Hepatocyte (in vitro differentiated cells): ENCODE measurements at regions not wholly inside any gene's neighbourhood (a gene's known extent, or its start where the extent isn't known, plus 50 kb on each side); places are given as distances from the start of the nearest gene placed in this dataset.

Experiments used
- DNase-seq: peaks from one replicate; pipeline ENCODE4 v3.0.0-alpha.2; 2016; ENCODE audit warnings: low spot score
- H2AFZ ChIP-seq: fragments of 200-600 bp; sonication (generic); 2 replicates; pipeline ENCODE4 v1.6.0; 2016; ENCODE audit warnings: antibody characterized with exemption, mild to moderate bottlenecking
- H3K27ac ChIP-seq: fragments of 200-600 bp; sonication (generic); 2 replicates; pipeline ENCODE4 v1.5.1; 2016; ENCODE audit warnings: mild to moderate bottlenecking
- H3K27me3 ChIP-seq: fragments of 200-600 bp; sonication (generic); 2 replicates; pipeline ENCODE4 v1.6.1; 2016
- H3K36me3 ChIP-seq: fragments of 200-600 bp; sonication (generic); replicated peaks from 2 replicates; pipeline ENCODE4 v1.5.1; 2016; ENCODE audit warnings: low read depth; ENCODE audit not compliant: insufficient read depth
- H3K4me1 ChIP-seq: fragments of 200-600 bp; sonication (generic); 2 replicates; pipeline ENCODE4 v1.5.1; 2016; ENCODE audit warnings: mild to moderate bottlenecking, moderate library complexity; ENCODE audit not compliant: insufficient read depth
- H3K4me2 ChIP-seq: fragments of 200-600 bp; sonication (generic); 2 replicates; pipeline ENCODE4 v1.6.0; 2016
- H3K4me3 ChIP-seq: fragments of 200-600 bp; sonication (generic); 2 replicates; pipeline ENCODE4 v1.5.1; 2016; ENCODE audit warnings: mild to moderate bottlenecking
- H3K79me2 ChIP-seq: fragments of 200-600 bp; sonication (generic); 2 replicates; pipeline ENCODE4 v1.6.0; 2017; ENCODE audit warnings: mild to moderate bottlenecking
- H3K9me2 ChIP-seq: fragments of 200-600 bp; sonication (generic); replicated peaks from 2 replicates; pipeline ENCODE4 v1.6.0; 2017; ENCODE audit warnings: mild to moderate bottlenecking; ENCODE audit not compliant: insufficient read depth
- H3K9me3 ChIP-seq: fragments of 200-600 bp; sonication (generic); 2 replicates; pipeline ENCODE4 v1.5.1; 2016; ENCODE audit warnings: low read depth, mild to moderate bottlenecking
- H4K20me1 ChIP-seq: fragments of 200-600 bp; sonication (generic); 2 replicates; pipeline ENCODE4 v1.6.0; 2016; ENCODE audit warnings: mild to moderate bottlenecking; ENCODE audit not compliant: insufficient read depth, poor library complexity, severe bottlenecking
- CTCF ChIP-seq: fragments of 200-600 bp; sonication (generic); IDR thresholded peaks from 2 replicates; pipeline ENCODE4 v1.5.1; 2016; ENCODE audit warnings: antibody characterized with exemption, mild to moderate bottlenecking; ENCODE audit not compliant: poor library complexity
- EZH2 ChIP-seq: fragments of 200-600 bp; sonication (generic); IDR thresholded peaks from 2 replicates; pipeline ENCODE4 v1.6.1; 2016; ENCODE audit warnings: antibody characterized with exemption, mild to moderate bottlenecking, borderline replicate concordance
- EZH2phosphoT487 ChIP-seq: fragments of 200-600 bp; sonication (generic); IDR thresholded peaks from one replicate; pipeline ENCODE4 v1.6.1; 2018; ENCODE audit warnings: antibody characterized with exemption, mild to moderate bottlenecking, low read depth, moderate library complexity; ENCODE audit not compliant: unreplicated experiment, severe bottlenecking
- WGBS: methylation state at CpG from one replicate; pipeline ENCODE4 v1.1.6; 2016; ENCODE audit warnings: low lambda C conversion rate; ENCODE audit errors: missing lambda C conversion rate; 5-methylcytosine and 5-hydroxymethylcytosine counted together

GRCh38 chr11:42239188-42239587, 779.7 kb upstream of the LRRC4C start:
- Histone ChIP-seq H4K20me1 (no peaks in the 10 kb centered on the region), H3K27ac (no peak overlapping the region), H3K9me3 (no peaks in the 10 kb centered on the region), H3K79me2 (no peaks in the 10 kb centered on the region), H3K9me2 (no peaks in the 10 kb centered on the region), H3K36me3 (no peaks in the 10 kb centered on the region), H2AFZ (no peak overlapping the region), H3K4me3 (no peak overlapping the region), H3K4me1 (peaks cover 7% of the 10 kb centered on the region), H3K4me2 (no peak overlapping the region), H3K27me3 (no peaks in the 10 kb centered on the region)
- 55% methylated on average over 5 of the region's 5 CpGs for WGBS
- DNase-seq: peak; percentile 54
- no peak for TF ChIP-seq CTCF
- no peak for TF ChIP-seq EZH2phosphoT487

GRCh38 chr11:42243385-42243784, 783.9 kb upstream of the LRRC4C start:
- WGBS: 59% methylated on average over 2 of the region's 2 CpGs
- Histone ChIP-seq H3K9me3 (no peaks in the 10 kb centered on the region), H2AFZ (no peak overlapping the region), H4K20me1 (no peaks in the 10 kb centered on the region), H3K4me3 (no peak overlapping the region), H3K9me2 (no peaks in the 10 kb centered on the region), H3K27ac (no peak overlapping the region), H3K4me2 (no peak overlapping the region), H3K4me1 (peaks cover 7% of the 10 kb centered on the region), H3K79me2 (no peaks in the 10 kb centered on the region), H3K27me3 (no peaks in the 10 kb centered on the region), H3K36me3 (no peaks in the 10 kb centered on the region)
- DNase-seq: no peak
- TF ChIP-seq EZH2 (no peak), CTCF (no peak), EZH2phosphoT487 (no peak)

GRCh38 chr11:42244376-42244775, 784.9 kb upstream of the LRRC4C start:
- no peak for DNase-seq
- Histone ChIP-seq H3K4me1 (peaks cover 7% of the 10 kb centered on the region), H3K27ac (no peak overlapping the region), H3K9me2 (no peaks in the 10 kb centered on the region), H4K20me1 (no peaks in the 10 kb centered on the region), H3K9me3 (no peaks in the 10 kb centered on the region), H3K4me2 (no peak overlapping the region), H3K4me3 (no peak overlapping the region), H3K27me3 (no peaks in the 10 kb centered on the region), H2AFZ (no peak overlapping the region), H3K36me3 (no peaks in the 10 kb centered on the region), H3K79me2 (no peaks in the 10 kb centered on the region)
- 86% methylated on average over 1 of the region's 1 CpG for WGBS
- no peak for TF ChIP-seq EZH2
- TF ChIP-seq CTCF: no peak
- no peak for TF ChIP-seq EZH2phosphoT487

- H3K9me3 ChIP-seq: no peaks in the 10 kb centered on the region
- no peaks in the 10 kb centered on the region for H3K27me3 ChIP-seq
- H4K20me1 ChIP-seq: no peaks in the 10 kb centered on the region
- no peak overlapping the region for H2AFZ ChIP-seq
- H3K4me2 ChIP-seq: no peak overlapping the region
- 91% methylated on average over 4 of the region's 4 CpGs for WGBS
- H3K4me1 ChIP-seq: no peaks in the 10 kb centered on the region
- H3K27ac ChIP-seq: no peak overlapping the region
- TF ChIP-seq EZH2phosphoT487 (no peak), CTCF (no peak), EZH2 (no peak)
- no peaks in the 10 kb centered on the region for H3K36me3 ChIP-seq
- no peak overlapping the region for H3K4me3 ChIP-seq
- DNase-seq: no peak
- H3K79me2 ChIP-seq: no peaks in the 10 kb centered on the region
- H3K9me2 ChIP-seq: no peaks in the 10 kb centered on the region
Observed at GRCh38 chr11:42249401-42249800, 789.9 kb upstream of the LRRC4C start.
